SK-N-MC (cell line): ENCODE measurements at regions not wholly inside any gene's neighbourhood (a gene's known extent, or its start where the extent isn't known, plus 50 kb on each side); places are given as distances from the start of the nearest gene placed in this dataset.

Experiments
- DNase-seq: peaks from one replicate; pipeline ENCODE4 v3.0.0-alpha.2; 2011; ENCODE audit warnings: low read depth, low spot score
- H3K27ac ChIP-seq: fragments of 200-600 bp; sonication (generic); 2 replicates; pipeline ENCODE4 v1.5.1; 2016; ENCODE audit warnings: mixed run types
- H3K36me3 ChIP-seq: fragments of 200-600 bp; sonication (generic); 2 replicates; pipeline ENCODE4 v1.6.1; 2017; ENCODE audit warnings: antibody characterized with exemption, low read length, mixed read lengths; ENCODE audit not compliant: insufficient read depth
- H3K4me3 ChIP-seq: fragments of 200-600 bp; sonication (generic); 2 replicates; pipeline ENCODE4 v1.5.1; 2016
- H3K9ac ChIP-seq: fragments of 200-600 bp; sonication (generic); 2 replicates; pipeline ENCODE4 v1.8.0; 2017; ENCODE audit warnings: mixed run types, mixed read lengths; ENCODE audit not compliant: insufficient read length
- H3K9me3 ChIP-seq: fragments of 200-600 bp; sonication (generic); 2 replicates; pipeline ENCODE4 v1.6.1; 2017; ENCODE audit warnings: low read depth, mild to moderate bottlenecking, antibody characterized with exemption, low read length, moderate library complexity, mixed read lengths
- EZH2 ChIP-seq: fragments of 200-600 bp; sonication (generic); IDR thresholded peaks from one replicate; pipeline ENCODE4 v1.6.1; 2017; ENCODE audit warnings: antibody characterized with exemption
- FOXP2 ChIP-seq: optimal IDR thresholded peaks from 2 replicates; pipeline ENCODE3; 2011; ENCODE audit warnings: mild to moderate bottlenecking, moderate library complexity; ENCODE audit not compliant: insufficient read depth; ENCODE audit errors: extremely low read length, control extremely low read depth
- POLR2AphosphoS5 ChIP-seq: IDR thresholded peaks from 2 replicates; pipeline ENCODE4 v1.6.1; 2012; ENCODE audit warnings: mild to moderate bottlenecking, low read depth, low read length, borderline replicate concordance

- TF ChIP-seq POLR2AphosphoS5 (no peak), FOXP2 (no peak), EZH2 (no peak)
- no peak overlapping the region for H3K27ac ChIP-seq
- DNase-seq, result no peak
- no peak overlapping the region for H3K9ac ChIP-seq
- H3K9me3 ChIP-seq, result no peaks in the 10 kb centered on the region
- H3K4me3 ChIP-seq, result no peak overlapping the region
- no peaks in the 10 kb centered on the region for H3K36me3 ChIP-seq
Measured at GRCh38 chr2:15868704-15869103, 71.6 kb upstream of the MYCN start.

- DNase-seq, result no peak
- H3K27ac ChIP-seq, result no peak overlapping the region
Measured at GRCh38 chr2:15869396-15869795, 71.0 kb upstream of the MYCN start.

DNA sequence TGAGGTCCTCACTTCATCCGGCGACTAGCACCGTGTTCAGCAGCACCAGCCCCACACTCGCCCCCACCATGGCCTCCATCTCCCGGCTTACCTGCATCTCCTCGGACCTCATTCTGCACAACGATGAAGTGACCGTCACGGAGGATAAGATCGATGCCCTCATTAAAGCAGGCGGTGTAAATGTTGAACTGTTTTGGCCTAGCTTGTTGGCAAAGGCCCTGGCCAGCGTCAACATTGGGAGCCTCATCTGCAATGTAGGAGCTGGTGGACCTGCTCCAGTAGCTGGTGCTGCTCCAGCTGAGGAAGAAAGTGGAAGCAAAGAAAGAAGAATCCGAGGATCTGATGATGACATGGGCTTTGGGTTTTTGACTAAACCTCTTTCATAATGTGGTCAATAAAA lies 70.5 kb upstream of the MYCN start:
- H3K4me3 ChIP-seq, result no peak overlapping the region
- no peaks in the 10 kb centered on the region for H3K9me3 ChIP-seq
- no peak overlapping the region for H3K9ac ChIP-seq
- no peaks in the 10 kb centered on the region for H3K36me3 ChIP-seq
- no peak for TF ChIP-seq EZH2
- TF ChIP-seq FOXP2, result no peak
- TF ChIP-seq POLR2AphosphoS5, result no peak
- no peak for DNase-seq
- H3K27ac ChIP-seq, result no peak overlapping the region

More at GRCh38 chr2:15869396-15869795, 71.0 kb upstream of the MYCN start:
- Histone ChIP-seq H3K4me3 (no peak overlapping the region), H3K9ac (no peak overlapping the region), H3K36me3 (no peaks in the 10 kb centered on the region), H3K9me3 (no peaks in the 10 kb centered on the region)
- TF ChIP-seq POLR2AphosphoS5, result no peak
- TF ChIP-seq EZH2, result no peak
- no peak for TF ChIP-seq FOXP2

DNA sequence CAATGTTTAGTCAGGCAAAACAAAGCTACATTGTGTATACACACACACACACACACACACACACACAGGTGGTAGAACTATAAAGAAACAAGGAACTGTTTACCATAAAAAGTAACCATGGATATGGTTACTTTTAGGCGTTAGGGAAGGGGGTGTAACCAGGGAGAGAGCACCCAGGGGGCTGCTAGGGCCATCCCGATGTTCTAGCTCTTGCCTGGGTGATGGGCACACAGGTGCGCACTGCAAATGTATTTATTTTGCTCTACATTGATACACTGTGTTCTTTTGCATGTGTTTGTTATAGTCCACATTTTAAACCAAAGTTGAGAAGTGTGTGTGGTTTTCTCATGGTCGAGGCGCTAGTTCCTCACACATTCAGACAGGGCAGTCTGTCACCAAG lies 69.8 kb upstream of the MYCN start:
- TF ChIP-seq FOXP2 (no peak), POLR2AphosphoS5 (no peak), EZH2 (no peak)
- H3K27ac ChIP-seq, result no peak overlapping the region
- no peak overlapping the region for H3K9ac ChIP-seq
- no peaks in the 10 kb centered on the region for H3K36me3 ChIP-seq
- H3K9me3 ChIP-seq, result no peaks in the 10 kb centered on the region
- H3K4me3 ChIP-seq, result no peak overlapping the region
- DNase-seq, result no peak

- Histone ChIP-seq H3K36me3 (no peaks in the 10 kb centered on the region), H3K9ac (no peak overlapping the region), H3K4me3 (no peak overlapping the region), H3K9me3 (no peaks in the 10 kb centered on the region), H3K27ac (no peak overlapping the region)
- TF ChIP-seq EZH2 (no peak), FOXP2 (no peak), POLR2AphosphoS5 (no peak)
- DNase-seq, result no peak
Measured at GRCh38 chr2:15871239-15871783, 69.0 kb upstream of the MYCN start.

DNA sequence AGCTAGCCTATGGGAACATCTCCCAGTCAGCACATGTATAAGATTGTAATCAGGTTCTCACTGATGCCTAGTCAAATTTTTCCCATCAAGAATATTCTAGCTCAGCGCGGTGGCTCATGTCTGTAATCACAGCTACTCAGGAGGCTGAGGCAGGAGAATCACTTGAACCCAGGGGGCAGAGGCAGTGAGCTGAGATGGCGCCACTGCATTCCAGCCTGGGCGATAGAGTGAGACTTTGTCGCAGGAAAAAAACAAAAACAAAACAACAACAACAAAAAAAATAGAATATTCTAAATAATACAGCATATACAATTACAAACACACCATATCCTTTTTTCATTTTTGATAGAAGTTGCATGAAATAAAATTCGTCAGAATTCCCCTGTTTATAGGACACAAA lies 67.5 kb upstream of the MYCN start:
- Histone ChIP-seq H3K36me3 (no peaks in the 10 kb centered on the region), H3K27ac (no peak overlapping the region), H3K9ac (no peak overlapping the region), H3K4me3 (no peak overlapping the region), H3K9me3 (no peaks in the 10 kb centered on the region)
- no peak for TF ChIP-seq FOXP2
- TF ChIP-seq EZH2, result no peak
- no peak for TF ChIP-seq POLR2AphosphoS5
- DNase-seq, result no peak

DNA sequence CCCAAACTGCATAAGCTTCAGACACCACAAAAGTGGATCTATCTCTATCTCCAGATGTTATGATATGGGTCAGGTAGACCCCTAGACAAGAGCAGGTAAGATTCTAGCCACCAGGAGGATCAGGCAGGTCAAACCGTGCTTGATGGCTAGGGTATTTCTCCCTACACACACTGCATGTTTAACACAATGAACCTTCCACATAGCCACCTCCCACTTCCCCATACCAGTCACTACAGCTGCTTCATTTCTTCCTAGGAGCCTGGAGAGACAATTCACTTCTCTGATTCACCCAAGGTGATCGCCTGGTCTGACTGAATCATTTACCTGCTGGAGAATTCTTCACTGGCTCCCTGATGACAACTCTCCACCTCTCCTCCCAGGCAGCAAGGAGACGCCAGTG lies 66.0 kb upstream of the MYCN start:
- Histone ChIP-seq H3K9me3 (no peaks in the 10 kb centered on the region), H3K27ac (no peak overlapping the region), H3K9ac (no peak overlapping the region), H3K36me3 (no peaks in the 10 kb centered on the region), H3K4me3 (no peak overlapping the region)
- TF ChIP-seq EZH2 (no peak), FOXP2 (no peak), POLR2AphosphoS5 (no peak)
- DNase-seq, result no peak

DNA sequence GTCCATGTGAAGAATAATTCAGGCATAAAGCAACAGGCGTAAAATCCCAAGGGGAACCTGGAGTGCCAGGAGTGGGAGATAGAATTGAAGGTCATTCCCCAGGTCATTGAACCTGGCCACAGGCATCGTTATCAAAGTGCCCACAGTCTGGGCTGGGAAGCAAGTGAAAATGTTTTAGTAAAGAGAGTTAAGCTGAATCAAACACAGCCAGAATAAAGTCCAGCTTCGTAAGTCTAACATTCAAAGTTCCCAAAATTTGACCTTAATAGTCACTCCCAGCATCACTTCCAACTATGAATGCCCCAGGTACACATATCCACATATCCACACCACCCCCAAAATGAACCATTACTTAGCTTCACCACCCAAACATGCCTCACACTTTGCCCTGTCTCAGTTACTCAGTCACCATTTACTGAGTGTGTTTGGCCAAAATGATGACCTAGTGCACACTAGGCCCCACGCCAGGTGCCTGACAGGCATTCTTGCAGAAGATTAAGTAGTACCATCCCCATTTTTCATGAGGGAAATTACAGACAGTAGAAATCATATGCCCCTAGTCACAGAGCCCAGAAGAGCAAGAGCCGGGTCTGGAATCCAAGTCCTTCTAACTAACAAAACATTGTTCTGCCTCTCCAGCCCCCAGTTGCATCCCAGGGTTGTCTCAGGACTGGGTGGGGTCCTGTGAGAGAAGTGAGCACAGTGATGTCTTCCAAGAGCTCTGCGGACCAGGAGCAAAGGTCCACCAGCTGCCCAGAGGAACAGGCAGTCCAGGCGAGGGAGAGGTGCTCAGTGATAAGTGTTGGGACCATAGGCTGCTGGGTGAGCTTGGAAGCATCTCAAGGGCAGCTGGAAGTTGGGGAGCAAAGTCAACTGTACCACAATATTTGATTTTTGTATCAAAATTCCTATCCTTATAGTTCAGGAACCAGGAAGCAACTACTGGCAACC lies 65.2 kb upstream of the MYCN start:
- DNase-seq, result no peak
- Histone ChIP-seq H3K9me3 (no peaks in the 10 kb centered on the region), H3K9ac (no peak overlapping the region), H3K27ac (no peak overlapping the region), H3K36me3 (no peaks in the 10 kb centered on the region), H3K4me3 (no peak overlapping the region)
- TF ChIP-seq EZH2, result no peak
